ENCODE measurements at regions not wholly inside any gene's neighbourhood (a gene's known extent, or its start where the extent isn't known, plus 50 kb on each side); places are given as distances from the start of the nearest gene placed in this dataset.

DNA sequence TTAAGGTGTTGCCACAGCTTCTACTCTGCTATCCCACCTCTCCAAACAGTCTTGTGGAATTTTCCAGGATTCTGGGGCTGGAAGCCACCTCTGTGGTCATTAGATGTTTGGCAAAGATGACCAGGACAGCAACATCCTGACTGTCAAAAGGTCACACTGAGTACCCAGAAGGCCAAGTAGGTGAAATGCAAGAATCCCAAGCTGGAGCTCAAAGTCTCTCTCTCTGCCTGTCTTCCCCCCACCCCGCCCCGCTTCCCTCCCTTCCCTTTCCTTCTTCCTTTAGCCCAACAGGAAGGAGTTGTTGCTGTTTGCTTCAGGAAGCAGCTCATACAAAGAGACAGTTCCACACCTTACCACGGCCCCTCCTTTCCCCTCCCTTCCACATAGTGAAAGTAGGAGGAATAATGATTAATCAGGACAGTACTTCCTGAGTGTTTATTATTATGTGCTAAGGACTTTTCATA, 75.6 kb upstream of the SLC2A1 start (continued):
- TF ChIP-seq, protein P1, sequence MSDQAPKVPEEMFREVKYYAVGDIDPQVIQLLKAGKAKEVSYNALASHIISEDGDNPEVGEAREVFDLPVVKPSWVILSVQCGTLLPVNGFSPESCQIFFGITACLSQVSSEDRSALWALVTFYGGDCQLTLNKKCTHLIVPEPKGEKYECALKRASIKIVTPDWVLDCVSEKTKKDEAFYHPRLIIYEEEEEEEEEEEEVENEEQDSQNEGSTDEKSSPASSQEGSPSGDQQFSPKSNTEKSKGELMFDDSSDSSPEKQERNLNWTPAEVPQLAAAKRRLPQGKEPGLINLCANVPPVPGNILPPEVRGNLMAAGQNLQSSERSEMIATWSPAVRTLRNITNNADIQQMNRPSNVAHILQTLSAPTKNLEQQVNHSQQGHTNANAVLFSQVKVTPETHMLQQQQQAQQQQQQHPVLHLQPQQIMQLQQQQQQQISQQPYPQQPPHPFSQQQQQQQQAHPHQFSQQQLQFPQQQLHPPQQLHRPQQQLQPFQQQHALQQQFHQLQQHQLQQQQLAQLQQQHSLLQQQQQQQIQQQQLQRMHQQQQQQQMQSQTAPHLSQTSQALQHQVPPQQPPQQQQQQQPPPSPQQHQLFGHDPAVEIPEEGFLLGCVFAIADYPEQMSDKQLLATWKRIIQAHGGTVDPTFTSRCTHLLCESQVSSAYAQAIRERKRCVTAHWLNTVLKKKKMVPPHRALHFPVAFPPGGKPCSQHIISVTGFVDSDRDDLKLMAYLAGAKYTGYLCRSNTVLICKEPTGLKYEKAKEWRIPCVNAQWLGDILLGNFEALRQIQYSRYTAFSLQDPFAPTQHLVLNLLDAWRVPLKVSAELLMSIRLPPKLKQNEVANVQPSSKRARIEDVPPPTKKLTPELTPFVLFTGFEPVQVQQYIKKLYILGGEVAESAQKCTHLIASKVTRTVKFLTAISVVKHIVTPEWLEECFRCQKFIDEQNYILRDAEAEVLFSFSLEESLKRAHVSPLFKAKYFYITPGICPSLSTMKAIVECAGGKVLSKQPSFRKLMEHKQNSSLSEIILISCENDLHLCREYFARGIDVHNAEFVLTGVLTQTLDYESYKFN (CRISPR knock-in tag; conservative IDR thresholded peaks at IDR 0.05): peak; percentile 81
- TF ChIP-seq DPF2 (CRISPR knock-in tag; IDR thresholded peaks at IDR 0.05; ENCODE audit: borderline replicate concordance, low read depth) (peak; percentile 17; the same call in 1 of the 2 replicates), IRF2 (CRISPR knock-in tag; IDR thresholded peaks at IDR 0.05) (peak; percentile 38; the same call in 1 of the 2 replicates), HNRNPUL1 (IDR thresholded peaks at IDR 0.05; ENCODE audit: low read depth, low read length) (no peak), SOX13 (IDR thresholded peaks at IDR 0.05) (no peak; the same call in 1 of the 2 replicates), SOX13 (CRISPR knock-in tag; conservative IDR thresholded peaks at IDR 0.05 in 1 of 2, IDR thresholded peaks at IDR 0.05 in 1 of 2) (peak in 1 of 2 experiments; percentile 66; a peak in 2 of 4 replicates), NCOR1 (IDR thresholded peaks at IDR 0.05; ENCODE audit: borderline replicate concordance, low read length) (peak; percentile 41; the same call in 1 of the 2 replicates), CEBPG (CRISPR knock-in tag; IDR thresholded peaks at IDR 0.05) (0 out of 2 replicates have a peak, but pooled peaks have one; percentile 33), TCF7L2 (IDR thresholded peaks at IDR 0.05; ENCODE audit: low read depth, low read length) (no peak), NR2F6 (IDR thresholded peaks at IDR 0.05) (peak; percentile 87), NR2F6 (CRISPR knock-in tag; IDR thresholded peaks at IDR 0.05) (peak; percentile 93), GABPA (IDR thresholded peaks at IDR 0.05; ENCODE audit: low read depth, low read length) (no peak), GABPA (CRISPR knock-in tag; IDR thresholded peaks at IDR 0.05; ENCODE audit: low read depth) (peak; percentile 68), HHEX (CRISPR knock-in tag; IDR thresholded peaks at IDR 0.05) (no peak), ZNF790 (CRISPR knock-in tag; IDR thresholded peaks at IDR 0.05; ENCODE audit: borderline replicate concordance) (no peak)
- TF ChIP-seq, protein P2, sequence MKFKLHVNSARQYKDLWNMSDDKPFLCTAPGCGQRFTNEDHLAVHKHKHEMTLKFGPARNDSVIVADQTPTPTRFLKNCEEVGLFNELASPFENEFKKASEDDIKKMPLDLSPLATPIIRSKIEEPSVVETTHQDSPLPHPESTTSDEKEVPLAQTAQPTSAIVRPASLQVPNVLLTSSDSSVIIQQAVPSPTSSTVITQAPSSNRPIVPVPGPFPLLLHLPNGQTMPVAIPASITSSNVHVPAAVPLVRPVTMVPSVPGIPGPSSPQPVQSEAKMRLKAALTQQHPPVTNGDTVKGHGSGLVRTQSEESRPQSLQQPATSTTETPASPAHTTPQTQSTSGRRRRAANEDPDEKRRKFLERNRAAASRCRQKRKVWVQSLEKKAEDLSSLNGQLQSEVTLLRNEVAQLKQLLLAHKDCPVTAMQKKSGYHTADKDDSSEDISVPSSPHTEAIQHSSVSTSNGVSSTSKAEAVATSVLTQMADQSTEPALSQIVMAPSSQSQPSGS (CRISPR knock-in tag; IDR thresholded peaks at IDR 0.05): peak; percentile 55; the same call in 1 of the 2 replicates
- TF ChIP-seq, protein P3, sequence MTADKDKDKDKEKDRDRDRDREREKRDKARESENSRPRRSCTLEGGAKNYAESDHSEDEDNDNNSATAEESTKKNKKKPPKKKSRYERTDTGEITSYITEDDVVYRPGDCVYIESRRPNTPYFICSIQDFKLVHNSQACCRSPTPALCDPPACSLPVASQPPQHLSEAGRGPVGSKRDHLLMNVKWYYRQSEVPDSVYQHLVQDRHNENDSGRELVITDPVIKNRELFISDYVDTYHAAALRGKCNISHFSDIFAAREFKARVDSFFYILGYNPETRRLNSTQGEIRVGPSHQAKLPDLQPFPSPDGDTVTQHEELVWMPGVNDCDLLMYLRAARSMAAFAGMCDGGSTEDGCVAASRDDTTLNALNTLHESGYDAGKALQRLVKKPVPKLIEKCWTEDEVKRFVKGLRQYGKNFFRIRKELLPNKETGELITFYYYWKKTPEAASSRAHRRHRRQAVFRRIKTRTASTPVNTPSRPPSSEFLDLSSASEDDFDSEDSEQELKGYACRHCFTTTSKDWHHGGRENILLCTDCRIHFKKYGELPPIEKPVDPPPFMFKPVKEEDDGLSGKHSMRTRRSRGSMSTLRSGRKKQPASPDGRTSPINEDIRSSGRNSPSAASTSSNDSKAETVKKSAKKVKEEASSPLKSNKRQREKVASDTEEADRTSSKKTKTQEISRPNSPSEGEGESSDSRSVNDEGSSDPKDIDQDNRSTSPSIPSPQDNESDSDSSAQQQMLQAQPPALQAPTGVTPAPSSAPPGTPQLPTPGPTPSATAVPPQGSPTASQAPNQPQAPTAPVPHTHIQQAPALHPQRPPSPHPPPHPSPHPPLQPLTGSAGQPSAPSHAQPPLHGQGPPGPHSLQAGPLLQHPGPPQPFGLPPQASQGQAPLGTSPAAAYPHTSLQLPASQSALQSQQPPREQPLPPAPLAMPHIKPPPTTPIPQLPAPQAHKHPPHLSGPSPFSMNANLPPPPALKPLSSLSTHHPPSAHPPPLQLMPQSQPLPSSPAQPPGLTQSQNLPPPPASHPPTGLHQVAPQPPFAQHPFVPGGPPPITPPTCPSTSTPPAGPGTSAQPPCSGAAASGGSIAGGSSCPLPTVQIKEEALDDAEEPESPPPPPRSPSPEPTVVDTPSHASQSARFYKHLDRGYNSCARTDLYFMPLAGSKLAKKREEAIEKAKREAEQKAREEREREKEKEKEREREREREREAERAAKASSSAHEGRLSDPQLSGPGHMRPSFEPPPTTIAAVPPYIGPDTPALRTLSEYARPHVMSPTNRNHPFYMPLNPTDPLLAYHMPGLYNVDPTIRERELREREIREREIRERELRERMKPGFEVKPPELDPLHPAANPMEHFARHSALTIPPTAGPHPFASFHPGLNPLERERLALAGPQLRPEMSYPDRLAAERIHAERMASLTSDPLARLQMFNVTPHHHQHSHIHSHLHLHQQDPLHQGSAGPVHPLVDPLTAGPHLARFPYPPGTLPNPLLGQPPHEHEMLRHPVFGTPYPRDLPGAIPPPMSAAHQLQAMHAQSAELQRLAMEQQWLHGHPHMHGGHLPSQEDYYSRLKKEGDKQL (CRISPR knock-in tag; IDR thresholded peaks at IDR 0.05; ENCODE audit: low read depth): 0 out of 2 replicates have a peak, but pooled peaks have one; percentile 36
- TF ChIP-seq, protein P4, sequence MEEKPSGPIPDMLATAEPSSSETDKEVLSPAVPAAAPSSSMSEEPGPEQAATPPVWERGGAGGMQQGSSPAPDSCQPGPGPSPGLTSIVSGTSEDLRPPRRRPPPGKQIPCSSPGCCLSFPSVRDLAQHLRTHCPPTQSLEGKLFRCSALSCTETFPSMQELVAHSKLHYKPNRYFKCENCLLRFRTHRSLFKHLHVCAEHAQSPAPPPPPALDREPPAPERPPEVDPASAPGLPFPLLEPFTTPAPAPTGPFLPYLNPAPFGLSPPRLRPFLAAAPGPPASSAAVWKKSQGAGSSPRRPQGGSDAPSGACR (CRISPR knock-in tag; IDR thresholded peaks at IDR 0.05): no peak
- TF ChIP-seq, protein P5, sequence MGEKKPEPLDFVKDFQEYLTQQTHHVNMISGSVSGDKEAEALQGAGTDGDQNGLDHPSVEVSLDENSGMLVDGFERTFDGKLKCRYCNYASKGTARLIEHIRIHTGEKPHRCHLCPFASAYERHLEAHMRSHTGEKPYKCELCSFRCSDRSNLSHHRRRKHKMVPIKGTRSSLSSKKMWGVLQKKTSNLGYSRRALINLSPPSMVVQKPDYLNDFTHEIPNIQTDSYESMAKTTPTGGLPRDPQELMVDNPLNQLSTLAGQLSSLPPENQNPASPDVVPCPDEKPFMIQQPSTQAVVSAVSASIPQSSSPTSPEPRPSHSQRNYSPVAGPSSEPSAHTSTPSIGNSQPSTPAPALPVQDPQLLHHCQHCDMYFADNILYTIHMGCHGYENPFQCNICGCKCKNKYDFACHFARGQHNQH (CRISPR knock-in tag; IDR thresholded peaks at IDR 0.05): 0 out of 2 replicates have a peak, but pooled peaks have one; percentile 56

Measured in HepG2 (cell line).